HepG2 (cell line): ENCODE measurements at regions not wholly inside any gene's neighbourhood (a gene's known extent, or its start where the extent isn't known, plus 50 kb on each side); places are given as distances from the start of the nearest gene placed in this dataset.

ENCODE experiments used
- ATAC-seq: fragments of 200-7000 bp; cut with Tn5 transposase; 3 replicates; pipeline ENCODE4 v1.9.1; 2020; ENCODE audit warnings: mild to moderate bottlenecking, moderate library complexity
- BruUV-seq: library from RNA; stranded (reverse); fragments of 400-500 nt; replicated peaks from 2 replicates; lab custom pipeline; 2021; lab: Mats Ljungman, UMichigan
- CTCF ChIA-PET: fragments of 300-600 bp; formaldehyde crosslinking; extraction: SDS; loops from one replicate; lab custom pipeline; 2021; ENCODE audit warnings: low total read pairs, inconsistent platforms, low intra/inter-chr PET ratio; lab: Yijun Ruan, JAX
- POLR2A ChIA-PET: fragments of 350-600 bp; sonication (Branson Sonifier 250); formaldehyde crosslinking; loops from one replicate; lab custom pipeline; 2020; ENCODE audit warnings: antibody characterized with exemption, inconsistent platforms; lab: Yijun Ruan, JAX
- DNase-seq: peaks from one replicate; pipeline ENCODE4 v3.0.0-alpha.2; 2015; ENCODE audit warnings: low spot score
- FAIRE-seq: peaks from 3 replicates; lab custom pipeline; 2011; peaks lifted over from hg19 to GRCh38; lab: Jason Lieb, UNC
- H2AFZ ChIP-seq: one replicate; pipeline ENCODE4 v1.6.1; 2011; ENCODE audit warnings: low read length, inconsistent platforms
- H3K27ac ChIP-seq: fragments of 300-600 bp; 3 replicates; pipeline ENCODE4 v1.8.0; 2011; ENCODE audit warnings: mixed run types, mild to moderate bottlenecking, mixed read lengths, low read length, inconsistent platforms; ENCODE audit not compliant: insufficient read depth; ENCODE audit errors: extremely low read length
- H3K27me3 ChIP-seq, 2 experiments: fragments of 200-600 bp in 1 of 2; 2 replicates in 1 of 2; 3 replicates in 1 of 2; pipeline versions ENCODE4 v1.6.0 to v1.8.0; 2011; ENCODE audit warnings: low read length in 2 of 2, mild to moderate bottlenecking in 2 of 2, moderate library complexity in 2 of 2, inconsistent platforms in 1 of 2; ENCODE audit not compliant: insufficient read depth in 2 of 2, control insufficient read depth in 1 of 2
- H3K36me3 ChIP-seq, 2 experiments: fragments of 200-600 bp in 1 of 2; replicated peaks in 1 of 2; 2 replicates in 1 of 2; 3 replicates in 1 of 2; pipeline versions ENCODE4 v1.5.1 to v1.8.0; 2011; ENCODE audit warnings: low read length in 2 of 2, inconsistent platforms in 1 of 2; ENCODE audit not compliant: insufficient read depth in 2 of 2, control insufficient read depth in 1 of 2
- H3K4me1 ChIP-seq: 2 replicates; pipeline ENCODE4 v1.5.1; 2012; ENCODE audit warnings: low read length, inconsistent platforms; ENCODE audit not compliant: insufficient read depth
- H3K4me2 ChIP-seq: 2 replicates; pipeline ENCODE4 v1.6.0; 2011; ENCODE audit warnings: low read depth, low read length, inconsistent platforms
- H3K4me3 ChIP-seq, 3 experiments: fragments of 200-600 bp in 1 of 3; sonication (generic), shearing (Covaris generic) in 1 of 3; replicated peaks in 1 of 3; 2 replicates each; pipeline ENCODE4 v1.5.1; 2011 to 2016; ENCODE audit warnings: low read length in 3 of 3, inconsistent platforms in 2 of 3, low read depth in 2 of 3, mild to moderate bottlenecking in 2 of 3, control low read depth in 1 of 3, mixed read lengths in 1 of 3; ENCODE audit not compliant: insufficient read depth in 1 of 3
- H3K79me2 ChIP-seq: one replicate; pipeline ENCODE4 v1.6.1; 2011; ENCODE audit warnings: low read length, inconsistent platforms; ENCODE audit not compliant: insufficient read depth
- H3K9ac ChIP-seq: 2 replicates; pipeline ENCODE4 v1.6.0; 2011; ENCODE audit warnings: mild to moderate bottlenecking, low read depth, low read length, inconsistent platforms; ENCODE audit not compliant: insufficient read depth
- H3K9me3 ChIP-seq: 2 replicates; pipeline ENCODE4 v1.5.1; 2012; ENCODE audit warnings: mild to moderate bottlenecking, low read length
- H4K20me1 ChIP-seq: 2 replicates; pipeline ENCODE4 v1.6.0; 2011; ENCODE audit warnings: inconsistent platforms, mild to moderate bottlenecking, low read length, moderate library complexity; ENCODE audit not compliant: insufficient read depth
- ADNP ChIP-seq: sonication (generic); formaldehyde crosslinking; IDR thresholded peaks from 2 replicates; pipeline ENCODE4 v1.4.0; 2020; ENCODE audit warnings: missing genetic modification reagents
- CREB1 ChIP-seq, 2 experiments: fragments of 450-650 bp in 1 of 2; IDR thresholded peaks; 2 replicates each; pipeline ENCODE4 v1.6.1; 2016 to 2017; ENCODE audit warnings: control low read depth in 1 of 2, mild to moderate bottlenecking in 1 of 2, missing compliant biosample characterization in 1 of 2, missing genetic modification characterization in 1 of 2
- FOSL2 ChIP-seq: sonication (generic); formaldehyde crosslinking; IDR thresholded peaks from 2 replicates; pipeline ENCODE4 v1.4.0; 2020; ENCODE audit warnings: missing genetic modification reagents
- HNF4A ChIP-seq: sonication (generic); formaldehyde crosslinking; IDR thresholded peaks from 2 replicates; pipeline ENCODE4 v1.4.0; 2020; ENCODE audit warnings: missing genetic modification reagents
- HNF4G ChIP-seq, 2 experiments: sonication (generic) in 1 of 2; formaldehyde crosslinking in 1 of 2; IDR thresholded peaks; 2 replicates each; pipeline versions ENCODE4 v1.4.0 to v1.6.1; 2011 to 2020; ENCODE audit warnings: borderline replicate concordance in 2 of 2, low read depth in 2 of 2, mild to moderate bottlenecking in 2 of 2, low read length in 1 of 2, missing genetic modification reagents in 1 of 2, moderate library complexity in 1 of 2
- LRRFIP1 ChIP-seq: sonication (generic); formaldehyde crosslinking; conservative IDR thresholded peaks from 2 replicates; pipeline ENCODE4 v1.4.0; 2020; ENCODE audit warnings: missing genetic modification reagents
- PREB ChIP-seq: sonication (generic); formaldehyde crosslinking; IDR thresholded peaks from 2 replicates; pipeline ENCODE4 v1.4.0; 2020; ENCODE audit warnings: missing genetic modification reagents
- ZFY ChIP-seq: sonication (generic); formaldehyde crosslinking; IDR thresholded peaks from 2 replicates; pipeline ENCODE4 v1.4.0; 2020; ENCODE audit warnings: missing genetic modification reagents
- ZNF251 ChIP-seq: sonication (generic); formaldehyde crosslinking; IDR thresholded peaks from 2 replicates; pipeline ENCODE4 v1.9.0; 2021; ENCODE audit warnings: mild to moderate bottlenecking, missing genetic modification reagents
- ZNF431 ChIP-seq: sonication (generic); formaldehyde crosslinking; IDR thresholded peaks from 2 replicates; pipeline ENCODE4 v1.9.0; 2022; ENCODE audit warnings: missing genetic modification reagents, low read depth, mild to moderate bottlenecking, borderline replicate concordance
- ZNF850 ChIP-seq: sonication (generic); formaldehyde crosslinking; conservative IDR thresholded peaks from 2 replicates; pipeline ENCODE4 v1.9.0; 2021; ENCODE audit warnings: mild to moderate bottlenecking, missing genetic modification reagents
- WGBS: methylation state at CpG from one replicate; pipeline ENCODE4 v1.1.6; 2017; ENCODE audit warnings: low lambda C conversion rate; 5-methylcytosine and 5-hydroxymethylcytosine counted together
- in situ Hi-C: cut with HindIII; loops from 2 replicates; pipeline ENCODE4 v1.10.0; 2017; ENCODE audit warnings: low pct_unique_long_range_greater_than_20kb; ENCODE audit not compliant: extremely low pct_ligation_motif_present
- intact Hi-C: fragments of 100-400 bp; cut with micrococcal nuclease; formaldehyde crosslinking; loops from one replicate; pipeline ENCODE4 v1.10.0; 2022; ENCODE audit not compliant: unreplicated experiment

- FAIRE-seq: no peak
Measured at GRCh38 chr6:137549106-137549505, 54.9 kb upstream of the OLIG3 start.

More at GRCh38 chr6:137549106-137549505, 54.9 kb upstream of the OLIG3 start:
- no peak overlapping the region for H3K9ac ChIP-seq
- H3K9me3 ChIP-seq: no peaks in the 10 kb centered on the region
- no TSS peak for BruUV-seq
- H3K4me1 ChIP-seq: peaks cover 24% of the 10 kb centered on the region
- TF ChIP-seq ZNF431: no peak
- TF ChIP-seq HNF4A (CRISPR knock-in tag): peak; percentile 55; the same call in 1 of the 2 replicates
- TF ChIP-seq ZNF850 (CRISPR knock-in tag): no peak
- no peak for TF ChIP-seq ADNP (CRISPR knock-in tag)
- 0 out of 2 replicates have a peak, but pooled peaks have one; percentile 6 for TF ChIP-seq CREB1 (IDR thresholded peaks at IDR 0.05)
- no peak for TF ChIP-seq CREB1 (CRISPR knock-in tag; IDR thresholded peaks at IDR 0.05)
- no peak for TF ChIP-seq PREB (CRISPR knock-in tag)
- peak; percentile 13; the same call in 1 of the 2 replicates for TF ChIP-seq HNF4G (IDR thresholded peaks at IDR 0.05; ENCODE audit: borderline replicate concordance, low read depth, low read length)
- no peak for TF ChIP-seq HNF4G (CRISPR knock-in tag; IDR thresholded peaks at IDR 0.05; ENCODE audit: borderline replicate concordance, low read depth)
- TF ChIP-seq LRRFIP1: no peak
- TF ChIP-seq ZNF251: no peak
- TF ChIP-seq ZFY (CRISPR knock-in tag): no peak
- 0 out of 2 replicates have a peak, but pooled peaks have one; percentile 21 for TF ChIP-seq FOSL2 (CRISPR knock-in tag)
- no peak overlapping the region for H3K4me2 ChIP-seq
- DNase-seq (no peak), ATAC-seq (no peak)
- no peaks in the 10 kb centered on the region for H3K27me3 ChIP-seq
- no peak overlapping the region for H3K27ac ChIP-seq
- H3K4me3 ChIP-seq: no peak overlapping the region
- in situ Hi-C loops (no loop called here), intact Hi-C loops (no loop called here)
- H3K36me3 ChIP-seq: no peaks in the 10 kb centered on the region
- ChIA-PET CTCF (no interaction called here), POLR2A (no interaction called here)
- no peaks in the 10 kb centered on the region for H4K20me1 ChIP-seq
- WGBS: 24% methylated on average over 2 of the region's 2 CpGs
- H3K79me2 ChIP-seq: no peaks in the 10 kb centered on the region
- H2AFZ ChIP-seq: no peak overlapping the region
